Stomach (tissue), 4 donors: ENCODE measurements at regions not wholly inside any gene's neighbourhood (a gene's known extent, or its start where the extent isn't known, plus 50 kb on each side); places are given as distances from the start of the nearest gene placed in this dataset.

ENCODE experiments used
- CTCF ChIP-seq, 7 experiments: fragments of 450-650 bp in 4 of 7; fragments of 200-600 bp in 3 of 7; sonication (generic) in 3 of 7; IDR thresholded peaks; one replicate each; pipeline ENCODE4 v1.5.1; 2016 to 2019; ENCODE audit warnings: antibody characterized with exemption in 7 of 7, control low read depth in 2 of 7, mild to moderate bottlenecking in 1 of 7
- POLR2A ChIP-seq, 4 donors: fragments of 450-650 bp; IDR thresholded peaks; one replicate each; pipeline ENCODE4 v1.6.1; 2016; ENCODE audit warnings: antibody characterized with exemption in 4 of 4, control low read depth in 2 of 4, mild to moderate bottlenecking in 1 of 4, moderate library complexity in 1 of 4

GRCh38 chr6:86508230-86508629, 429.1 kb upstream of the HTR1E start:
- no peak for TF ChIP-seq POLR2A (IDR thresholded peaks at IDR 0.05)
- no peak for TF ChIP-seq CTCF (IDR thresholded peaks at IDR 0.05)
